Sigmoid colon (tissue), 4 donors: ENCODE measurements at regions not wholly inside any gene's neighbourhood (a gene's known extent, or its start where the extent isn't known, plus 50 kb on each side); places are given as distances from the start of the nearest gene placed in this dataset.

ENCODE experiments used
- POLR2AphosphoS5 ChIP-seq, 4 donors: sonication (generic); formaldehyde crosslinking; IDR thresholded peaks; one replicate each; pipeline ENCODE4 v1.6.1; 2017; ENCODE audit warnings: antibody characterized with exemption in 4 of 4
- TF ChIP-seq, protein P1 (sequence below), 4 experiments: fragments of 450-650 bp in 3 of 4; fragments of 200-600 bp in 1 of 4; IDR thresholded peaks; one replicate each; pipeline ENCODE4 v1.5.1; 2016 to 2019; ENCODE audit warnings: antibody characterized with exemption in 4 of 4, mild to moderate bottlenecking in 3 of 4, moderate library complexity in 2 of 4

DNA sequence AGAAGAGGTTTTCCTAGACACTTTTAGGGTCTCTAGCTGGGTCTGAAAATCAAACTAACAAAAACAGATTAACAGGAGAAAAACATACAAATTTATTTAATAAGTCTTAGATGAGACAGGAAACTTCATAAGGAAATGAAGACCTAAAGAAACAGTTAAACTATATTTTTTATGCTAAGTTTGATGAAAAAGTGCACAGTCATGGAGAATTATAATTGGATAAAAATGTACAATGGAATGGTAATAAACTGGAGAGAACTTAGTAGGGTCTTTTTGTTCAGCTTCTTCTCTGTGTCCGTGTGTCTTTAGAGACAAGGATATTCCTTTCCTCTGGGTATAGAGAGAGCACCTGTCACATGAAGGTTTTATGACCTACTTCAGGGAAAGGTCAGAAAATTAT lies 323.4 kb downstream of the RAB38 start:
- TF ChIP-seq, protein P1, sequence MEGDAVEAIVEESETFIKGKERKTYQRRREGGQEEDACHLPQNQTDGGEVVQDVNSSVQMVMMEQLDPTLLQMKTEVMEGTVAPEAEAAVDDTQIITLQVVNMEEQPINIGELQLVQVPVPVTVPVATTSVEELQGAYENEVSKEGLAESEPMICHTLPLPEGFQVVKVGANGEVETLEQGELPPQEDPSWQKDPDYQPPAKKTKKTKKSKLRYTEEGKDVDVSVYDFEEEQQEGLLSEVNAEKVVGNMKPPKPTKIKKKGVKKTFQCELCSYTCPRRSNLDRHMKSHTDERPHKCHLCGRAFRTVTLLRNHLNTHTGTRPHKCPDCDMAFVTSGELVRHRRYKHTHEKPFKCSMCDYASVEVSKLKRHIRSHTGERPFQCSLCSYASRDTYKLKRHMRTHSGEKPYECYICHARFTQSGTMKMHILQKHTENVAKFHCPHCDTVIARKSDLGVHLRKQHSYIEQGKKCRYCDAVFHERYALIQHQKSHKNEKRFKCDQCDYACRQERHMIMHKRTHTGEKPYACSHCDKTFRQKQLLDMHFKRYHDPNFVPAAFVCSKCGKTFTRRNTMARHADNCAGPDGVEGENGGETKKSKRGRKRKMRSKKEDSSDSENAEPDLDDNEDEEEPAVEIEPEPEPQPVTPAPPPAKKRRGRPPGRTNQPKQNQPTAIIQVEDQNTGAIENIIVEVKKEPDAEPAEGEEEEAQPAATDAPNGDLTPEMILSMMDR (IDR thresholded peaks at IDR 0.05): no peak
- no peak for TF ChIP-seq POLR2AphosphoS5 (IDR thresholded peaks at IDR 0.05)
